Keratinocyte (primary cell): ENCODE measurements at regions not wholly inside any gene's neighbourhood (a gene's known extent, or its start where the extent isn't known, plus 50 kb on each side); places are given as distances from the start of the nearest gene placed in this dataset.

Source experiments
- DNase-seq: peaks from one replicate; pipeline ENCODE4 v3.0.0-alpha.2; 2011; ENCODE audit warnings: low read depth, missing footprints, low spot score
- FAIRE-seq: peaks from 2 replicates; lab custom pipeline; 2011; peaks lifted over from hg19 to GRCh38; lab: Jason Lieb, UNC
- H2AFZ ChIP-seq: 2 replicates; pipeline ENCODE4 v1.6.0; 2012; ENCODE audit warnings: low read length, control low read depth, inconsistent platforms; ENCODE audit not compliant: control insufficient read depth
- H3K27ac ChIP-seq: 2 replicates; pipeline ENCODE4 v1.5.1; 2011; ENCODE audit warnings: low read length; ENCODE audit not compliant: control insufficient read depth, insufficient read depth
- H3K27me3 ChIP-seq: 3 replicates; pipeline ENCODE4 v1.6.0; 2011; ENCODE audit warnings: low read length; ENCODE audit not compliant: control insufficient read depth, insufficient read depth; ENCODE audit errors: extremely low read depth
- H3K36me3 ChIP-seq, 2 experiments: 2 replicates in 1 of 2; 3 replicates in 1 of 2; pipeline ENCODE4 v1.5.1; 2011; ENCODE audit warnings: low read length in 2 of 2, mild to moderate bottlenecking in 1 of 2; ENCODE audit not compliant: control insufficient read depth in 2 of 2, insufficient read depth in 2 of 2; ENCODE audit errors: extremely low read depth in 1 of 2
- H3K4me1 ChIP-seq: 3 replicates; pipeline ENCODE4 v1.5.1; 2011; ENCODE audit warnings: low read length; ENCODE audit not compliant: control insufficient read depth, insufficient read depth; ENCODE audit errors: extremely low read depth
- H3K4me2 ChIP-seq: 3 replicates; pipeline ENCODE4 v1.6.0; 2011; ENCODE audit warnings: low read depth, low read length; ENCODE audit not compliant: control insufficient read depth, insufficient read depth; ENCODE audit errors: extremely low read depth
- H3K4me3 ChIP-seq, 3 experiments: fragments of 200-600 bp in 1 of 3; sonication (generic) in 1 of 3; 2 replicates in 2 of 3; 3 replicates in 1 of 3; pipeline ENCODE4 v1.5.1; 2011 to 2016; ENCODE audit warnings: low read length in 3 of 3, mild to moderate bottlenecking in 3 of 3, control low read depth in 2 of 3, inconsistent platforms in 1 of 3, low read depth in 1 of 3, mixed read lengths in 1 of 3, mixed run types in 1 of 3, moderate library complexity in 1 of 3; ENCODE audit not compliant: control insufficient read depth in 2 of 3, insufficient read depth in 2 of 3; ENCODE audit errors: extremely low read depth in 1 of 3
- H3K79me2 ChIP-seq: 2 replicates; pipeline ENCODE4 v1.6.0; 2012; ENCODE audit warnings: low read length; ENCODE audit not compliant: control insufficient read depth, insufficient read depth
- H3K9ac ChIP-seq: 3 replicates; pipeline ENCODE4 v1.6.0; 2011; ENCODE audit warnings: low read length; ENCODE audit not compliant: control insufficient read depth, insufficient read depth; ENCODE audit errors: extremely low read depth
- H3K9me1 ChIP-seq: 3 replicates; pipeline ENCODE4 v1.6.0; 2011; ENCODE audit warnings: low read length; ENCODE audit not compliant: control insufficient read depth, insufficient read depth; ENCODE audit errors: extremely low read depth
- H3K9me3 ChIP-seq: 2 replicates; pipeline ENCODE4 v1.5.1; 2012; ENCODE audit warnings: low read depth, low read length; ENCODE audit not compliant: control insufficient read depth
- H4K20me1 ChIP-seq: 3 replicates; pipeline ENCODE4 v1.6.0; 2011; ENCODE audit warnings: low read length; ENCODE audit not compliant: control insufficient read depth, insufficient read depth; ENCODE audit errors: extremely low read depth
- CTCF ChIP-seq, 3 experiments: IDR thresholded peaks in 1 of 3; conservative IDR thresholded peaks in 1 of 3; optimal IDR thresholded peaks in 1 of 3; 2 replicates in 2 of 3; 3 replicates in 1 of 3; pipeline versions ENCODE3 to v1.5.1; 2011; ENCODE audit warnings: low read length in 3 of 3, mild to moderate bottlenecking in 3 of 3, moderate library complexity in 2 of 3, control low read depth in 1 of 3, inconsistent platforms in 1 of 3; ENCODE audit not compliant: insufficient read depth in 2 of 3; ENCODE audit errors: extremely low read depth in 1 of 3
- EZH2 ChIP-seq: IDR thresholded peaks from one replicate; pipeline ENCODE4 v1.6.1; 2012; ENCODE audit warnings: inconsistent platforms, mild to moderate bottlenecking, low read length, moderate library complexity
- dilution Hi-C: fragments of 300-500 bp; cut with MboI; formaldehyde crosslinking; loops from one replicate; pipeline ENCODE4 v1.7.0; 2020; ENCODE audit warnings: low sequenced_read_pairs; ENCODE audit not compliant: extremely low pct_ligation_motif_present

GRCh38 chr13:44223770-44224444, 149.7 kb upstream of the SERP2 start:
- Histone ChIP-seq H3K27me3 (no peaks in the 10 kb centered on the region), H3K4me1 (no peaks in the 10 kb centered on the region), H2AFZ (no peak overlapping the region), H3K4me3 (no peak overlapping the region), H3K9me1 (no peaks in the 10 kb centered on the region), H4K20me1 (no peaks in the 10 kb centered on the region), H3K9ac (no peak overlapping the region), H3K4me2 (no peak overlapping the region), H3K36me3 (no peaks in the 10 kb centered on the region), H3K9me3 (no peaks in the 10 kb centered on the region), H3K79me2 (no peaks in the 10 kb centered on the region), H3K27ac (no peak overlapping the region)
- dilution Hi-C loops, result no loop called here
- no peak for TF ChIP-seq CTCF (optimal IDR thresholded peaks at IDR 0.05 in 1 of 3, IDR thresholded peaks at IDR 0.05 in 1 of 3, conservative IDR thresholded peaks at IDR 0.05 in 1 of 3; ENCODE audit: extremely low read depth in 1 of 3, insufficient read depth in 2 of 3, low read length in 3 of 3)
- no peak for TF ChIP-seq EZH2
- DNase-seq, result no peak
- no peak for FAIRE-seq

- dilution Hi-C loops, result no loop called here
- Histone ChIP-seq H3K27ac (no peak overlapping the region), H3K27me3 (no peaks in the 10 kb centered on the region), H3K4me2 (no peak overlapping the region), H3K79me2 (no peaks in the 10 kb centered on the region), H3K9me1 (no peaks in the 10 kb centered on the region), H3K9me3 (no peaks in the 10 kb centered on the region), H3K4me3 (no peak overlapping the region), H3K36me3 (no peaks in the 10 kb centered on the region), H2AFZ (no peak overlapping the region), H3K4me1 (no peaks in the 10 kb centered on the region), H3K9ac (no peak overlapping the region), H4K20me1 (no peaks in the 10 kb centered on the region)
- FAIRE-seq, result peak; percentile 9
- no peak for DNase-seq
- TF ChIP-seq EZH2, result no peak
- TF ChIP-seq CTCF (optimal IDR thresholded peaks at IDR 0.05 in 1 of 3, IDR thresholded peaks at IDR 0.05 in 1 of 3, conservative IDR thresholded peaks at IDR 0.05 in 1 of 3; ENCODE audit: extremely low read depth in 1 of 3, insufficient read depth in 2 of 3, low read length in 3 of 3), result no peak
Measured at GRCh38 chr13:44224450-44225149, 149.0 kb upstream of the SERP2 start.
